Large intestine (tissue), 3 donors: ENCODE measurements at regions not wholly inside any gene's neighbourhood (a gene's known extent, or its start where the extent isn't known, plus 50 kb on each side); places are given as distances from the start of the nearest gene placed in this dataset.

ENCODE experiments used
- DNase-seq, 2 donors: peaks; one replicate each; pipeline versions ENCODE4 v3.0.0 to v3.0.0-alpha.2; 2013
- H3K27ac ChIP-seq: one replicate; pipeline ENCODE4 v1.5.1; 2013; ENCODE audit warnings: low read length
- H3K27me3 ChIP-seq: 2 replicates; pipeline ENCODE4 v1.6.1; 2013; ENCODE audit warnings: low read length; ENCODE audit not compliant: control insufficient read depth, insufficient read depth
- H3K36me3 ChIP-seq: 2 replicates; pipeline ENCODE4 v1.6.1; 2013; ENCODE audit warnings: low read length; ENCODE audit not compliant: control insufficient read depth, insufficient read depth
- H3K4me1 ChIP-seq: one replicate; pipeline ENCODE4 v1.6.1; 2013; ENCODE audit warnings: low read length; ENCODE audit not compliant: control insufficient read depth, insufficient read depth
- H3K4me3 ChIP-seq: one replicate; pipeline ENCODE4 v1.5.1; 2013; ENCODE audit warnings: low read length
- H3K9me3 ChIP-seq: one replicate; pipeline ENCODE4 v1.6.1; 2013; ENCODE audit warnings: mild to moderate bottlenecking, low read depth, low read length, moderate library complexity; ENCODE audit not compliant: control insufficient read depth
- WGBS: methylation state at CpG from one replicate; pipeline ENCODE4 v1.1.5; 2013; ENCODE audit warnings: low lambda C conversion rate; ENCODE audit not compliant: insufficient coverage; 5-methylcytosine and 5-hydroxymethylcytosine counted together

GRCh38 chr4:141511055-141511454 is 125.3 kb upstream of the IL15 start:
- H3K4me3 ChIP-seq: no peak overlapping the region
- H3K27ac ChIP-seq: no peak overlapping the region
- no peaks in the 10 kb centered on the region for H3K9me3 ChIP-seq
- H3K4me1 ChIP-seq: no peaks in the 10 kb centered on the region
- no peaks in the 10 kb centered on the region for H3K36me3 ChIP-seq
- no peak for DNase-seq
- no peaks in the 10 kb centered on the region for H3K27me3 ChIP-seq

- Histone ChIP-seq H3K9me3 (no peaks in the 10 kb centered on the region), H3K4me1 (no peaks in the 10 kb centered on the region), H3K36me3 (no peaks in the 10 kb centered on the region), H3K27me3 (no peaks in the 10 kb centered on the region), H3K4me3 (no peak overlapping the region), H3K27ac (no peak overlapping the region)
- DNase-seq: no peak
- whole genome bisulfite sequencing: no CpG with 5 or more reads among the region's 1 CpG
Observed at GRCh38 chr4:141513866-141514265, 122.5 kb upstream of the IL15 start.

- Histone ChIP-seq H3K4me3 (no peak overlapping the region), H3K4me1 (no peaks in the 10 kb centered on the region)
- DNase-seq: no peak
Observed at GRCh38 chr4:141518222-141518621, 118.2 kb upstream of the IL15 start.

GRCh38 chr4:141524116-141524515 is 112.3 kb upstream of the IL15 start:
- DNase-seq: no peak
- H3K27ac ChIP-seq: no peak overlapping the region
- H3K4me3 ChIP-seq: no peak overlapping the region
- H3K4me1 ChIP-seq: no peaks in the 10 kb centered on the region
- no peaks in the 10 kb centered on the region for H3K36me3 ChIP-seq
- H3K27me3 ChIP-seq: no peaks in the 10 kb centered on the region
- H3K9me3 ChIP-seq: no peaks in the 10 kb centered on the region

More at GRCh38 chr4:141518222-141518621, 118.2 kb upstream of the IL15 start:
- Histone ChIP-seq H3K36me3 (no peaks in the 10 kb centered on the region), H3K27me3 (no peaks in the 10 kb centered on the region), H3K9me3 (no peaks in the 10 kb centered on the region), H3K27ac (no peak overlapping the region)

- H3K4me1 ChIP-seq: no peaks in the 10 kb centered on the region
- H3K9me3 ChIP-seq: no peaks in the 10 kb centered on the region
- no peak overlapping the region for H3K4me3 ChIP-seq
- no peak for DNase-seq
- no peaks in the 10 kb centered on the region for H3K36me3 ChIP-seq
- 100% methylated on average over 2 of the region's 2 CpGs for WGBS
- H3K27me3 ChIP-seq: no peaks in the 10 kb centered on the region
- H3K27ac ChIP-seq: no peak overlapping the region
Observed at GRCh38 chr4:141524841-141525240, 111.5 kb upstream of the IL15 start.

- Histone ChIP-seq H3K9me3 (no peaks in the 10 kb centered on the region), H3K4me1 (no peaks in the 10 kb centered on the region), H3K4me3 (no peak overlapping the region), H3K36me3 (no peaks in the 10 kb centered on the region), H3K27me3 (no peaks in the 10 kb centered on the region), H3K27ac (no peak overlapping the region)
- DNase-seq: no peak
- 87% methylated on average over 4 of the region's 4 CpGs for WGBS
Observed at GRCh38 chr4:141530627-141531026, 105.8 kb upstream of the IL15 start.

DNA sequence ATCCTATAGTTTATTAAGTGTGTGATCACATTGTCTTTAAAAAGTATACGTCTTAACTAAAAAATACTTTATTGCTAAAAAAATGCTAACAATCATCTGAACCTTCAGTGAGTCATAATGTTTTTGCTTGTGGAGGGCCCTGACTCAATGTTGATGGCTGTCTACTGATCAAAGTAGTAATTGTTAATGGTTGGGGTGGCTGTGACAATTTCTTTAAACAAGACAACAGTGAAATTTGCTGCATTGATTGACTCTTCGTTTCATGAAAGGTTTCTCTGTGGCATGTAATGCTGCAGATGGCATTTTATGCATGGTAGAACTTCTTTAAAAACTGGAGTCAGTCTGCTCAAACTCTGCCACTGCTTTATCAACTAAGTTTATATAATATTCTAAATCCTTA is 101.4 kb upstream of the IL15 start:
- Histone ChIP-seq H3K4me1 (no peaks in the 10 kb centered on the region), H3K4me3 (no peak overlapping the region), H3K27ac (no peak overlapping the region), H3K27me3 (no peaks in the 10 kb centered on the region), H3K36me3 (no peaks in the 10 kb centered on the region), H3K9me3 (no peaks in the 10 kb centered on the region)
- WGBS: no CpG with 5 or more reads among the region's 2 CpGs
- DNase-seq: no peak

GRCh38 chr4:141538001-141538400 is 98.4 kb upstream of the IL15 start:
- Histone ChIP-seq H3K36me3 (no peaks in the 10 kb centered on the region), H3K9me3 (no peaks in the 10 kb centered on the region), H3K4me3 (no peak overlapping the region), H3K4me1 (no peaks in the 10 kb centered on the region), H3K27ac (no peak overlapping the region), H3K27me3 (no peaks in the 10 kb centered on the region)
- 100% methylated on average over 1 of the region's 1 CpG for WGBS
- DNase-seq: no peak

- Histone ChIP-seq H3K9me3 (no peaks in the 10 kb centered on the region), H3K4me1 (no peaks in the 10 kb centered on the region), H3K27me3 (no peaks in the 10 kb centered on the region), H3K27ac (no peak overlapping the region), H3K4me3 (no peak overlapping the region), H3K36me3 (no peaks in the 10 kb centered on the region)
- WGBS: 100% methylated on average over 1 of the region's 2 CpGs
- DNase-seq: no peak
Observed at GRCh38 chr4:141540643-141541042, 95.7 kb upstream of the IL15 start.

DNA sequence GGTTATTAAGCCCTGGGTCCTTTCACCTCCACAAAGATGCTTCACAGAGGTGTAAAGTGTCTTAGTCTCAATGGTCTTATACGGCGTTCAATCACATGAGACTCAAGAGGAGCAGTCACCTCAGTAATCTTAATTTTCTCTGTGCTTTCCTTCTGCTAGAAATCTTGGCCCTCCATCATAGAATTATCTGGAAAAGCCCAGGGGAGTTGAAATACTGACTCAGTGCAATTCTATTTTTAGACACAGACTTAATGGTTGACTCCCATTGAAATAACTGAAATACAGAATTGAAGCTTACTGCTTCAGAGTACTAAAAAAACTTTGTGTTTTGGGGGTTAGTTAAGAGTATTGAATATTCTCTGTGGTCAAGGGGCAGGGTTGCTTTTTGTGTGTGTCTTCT is 94.5 kb upstream of the IL15 start:
- H3K4me3 ChIP-seq: no peak overlapping the region
- no peaks in the 10 kb centered on the region for H3K27me3 ChIP-seq
- no peaks in the 10 kb centered on the region for H3K4me1 ChIP-seq
- H3K9me3 ChIP-seq: no peaks in the 10 kb centered on the region
- no peak for DNase-seq
- WGBS: no CpG with 5 or more reads among the region's 2 CpGs
- no peaks in the 10 kb centered on the region for H3K36me3 ChIP-seq
- H3K27ac ChIP-seq: no peak overlapping the region

- H3K4me3 ChIP-seq: no peak overlapping the region
- no peak overlapping the region for H3K27ac ChIP-seq
- no peaks in the 10 kb centered on the region for H3K27me3 ChIP-seq
- WGBS: 83% methylated on average over 1 of the region's 1 CpG
- no peak for DNase-seq
- no peaks in the 10 kb centered on the region for H3K4me1 ChIP-seq
- H3K36me3 ChIP-seq: no peaks in the 10 kb centered on the region
- H3K9me3 ChIP-seq: no peaks in the 10 kb centered on the region
Observed at GRCh38 chr4:141543176-141543575, 93.2 kb upstream of the IL15 start.
